ENCODE measurements at regions not wholly inside any gene's neighbourhood (a gene's known extent, or its start where the extent isn't known, plus 50 kb on each side); places are given as distances from the start of the nearest gene placed in this dataset.

GRCh38 chr5:125004009-125004408 is 257.6 kb upstream of the ZNF608 start:
- no peak for TF ChIP-seq TAF1 (IDR thresholded peaks at IDR 0.05; ENCODE audit: borderline replicate concordance, low read depth, low read length)
- no peak for TF ChIP-seq RAD21 (IDR thresholded peaks at IDR 0.05; ENCODE audit: insufficient read depth, low read depth, low read length)
- TF ChIP-seq CTCF (IDR thresholded peaks at IDR 0.05 in 2 of 3, conservative IDR thresholded peaks at IDR 0.05 in 1 of 3; ENCODE audit: control insufficient read depth in 2 of 3, extremely low read depth in 1 of 3, insufficient read depth in 1 of 3, low read depth in 3 of 3, low read length in 3 of 3), result no peak
- no peak for TF ChIP-seq BRCA1 (IDR thresholded peaks at IDR 0.05; ENCODE audit: low read depth, low read length)
- no peak for TF ChIP-seq EGR1 (IDR thresholded peaks at IDR 0.05; ENCODE audit: borderline replicate concordance in 1 of 2, low read depth in 2 of 2, low read length in 2 of 2)
- no peak for TF ChIP-seq MYC (IDR thresholded peaks at IDR 0.05; ENCODE audit: insufficient read depth, insufficient read length, insufficient replicate concordance, low read length, severe bottlenecking)
- TF ChIP-seq, protein P1, sequence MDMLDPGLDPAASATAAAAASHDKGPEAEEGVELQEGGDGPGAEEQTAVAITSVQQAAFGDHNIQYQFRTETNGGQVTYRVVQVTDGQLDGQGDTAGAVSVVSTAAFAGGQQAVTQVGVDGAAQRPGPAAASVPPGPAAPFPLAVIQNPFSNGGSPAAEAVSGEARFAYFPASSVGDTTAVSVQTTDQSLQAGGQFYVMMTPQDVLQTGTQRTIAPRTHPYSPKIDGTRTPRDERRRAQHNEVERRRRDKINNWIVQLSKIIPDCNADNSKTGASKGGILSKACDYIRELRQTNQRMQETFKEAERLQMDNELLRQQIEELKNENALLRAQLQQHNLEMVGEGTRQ (IDR thresholded peaks at IDR 0.05; ENCODE audit: borderline replicate concordance, low read depth, low read length), result no peak
- no peak for TF ChIP-seq POLR2A (IDR thresholded peaks at IDR 0.05; ENCODE audit: low read depth, low read length)
- TF ChIP-seq CBX5 (IDR thresholded peaks at IDR 0.05; ENCODE audit: low read depth), result no peak
- TF ChIP-seq LARP7 (IDR thresholded peaks at IDR 0.05), result no peak
- no peak for TF ChIP-seq EP300 (IDR thresholded peaks at IDR 0.05; ENCODE audit: borderline replicate concordance in 1 of 2, control insufficient read depth in 1 of 2, low read depth in 2 of 2, low read length in 2 of 2)

Measured in GM12878 (cell line).